Keratinocyte (primary cell): ENCODE measurements at regions not wholly inside any gene's neighbourhood (a gene's known extent, or its start where the extent isn't known, plus 50 kb on each side); places are given as distances from the start of the nearest gene placed in this dataset.

Experiments
- DNase-seq: peaks from one replicate; pipeline ENCODE4 v3.0.0-alpha.2; 2011; ENCODE audit warnings: low read depth, missing footprints, low spot score
- FAIRE-seq: peaks from 2 replicates; lab custom pipeline; 2011; peaks lifted over from hg19 to GRCh38; lab: Jason Lieb, UNC
- H2AFZ ChIP-seq: 2 replicates; pipeline ENCODE4 v1.6.0; 2012; ENCODE audit warnings: low read length, control low read depth, inconsistent platforms; ENCODE audit not compliant: control insufficient read depth
- H3K27ac ChIP-seq: 2 replicates; pipeline ENCODE4 v1.5.1; 2011; ENCODE audit warnings: low read length; ENCODE audit not compliant: control insufficient read depth, insufficient read depth
- H3K27me3 ChIP-seq: 3 replicates; pipeline ENCODE4 v1.6.0; 2011; ENCODE audit warnings: low read length; ENCODE audit not compliant: control insufficient read depth, insufficient read depth; ENCODE audit errors: extremely low read depth
- H3K36me3 ChIP-seq, 2 experiments: 2 replicates in 1 of 2; 3 replicates in 1 of 2; pipeline ENCODE4 v1.5.1; 2011; ENCODE audit warnings: low read length in 2 of 2, mild to moderate bottlenecking in 1 of 2; ENCODE audit not compliant: control insufficient read depth in 2 of 2, insufficient read depth in 2 of 2; ENCODE audit errors: extremely low read depth in 1 of 2
- H3K4me1 ChIP-seq: 3 replicates; pipeline ENCODE4 v1.5.1; 2011; ENCODE audit warnings: low read length; ENCODE audit not compliant: control insufficient read depth, insufficient read depth; ENCODE audit errors: extremely low read depth
- H3K4me2 ChIP-seq: 3 replicates; pipeline ENCODE4 v1.6.0; 2011; ENCODE audit warnings: low read depth, low read length; ENCODE audit not compliant: control insufficient read depth, insufficient read depth; ENCODE audit errors: extremely low read depth
- H3K4me3 ChIP-seq, 3 experiments: fragments of 200-600 bp in 1 of 3; sonication (generic) in 1 of 3; 2 replicates in 2 of 3; 3 replicates in 1 of 3; pipeline ENCODE4 v1.5.1; 2011 to 2016; ENCODE audit warnings: low read length in 3 of 3, mild to moderate bottlenecking in 3 of 3, control low read depth in 2 of 3, inconsistent platforms in 1 of 3, low read depth in 1 of 3, mixed read lengths in 1 of 3, mixed run types in 1 of 3, moderate library complexity in 1 of 3; ENCODE audit not compliant: control insufficient read depth in 2 of 3, insufficient read depth in 2 of 3; ENCODE audit errors: extremely low read depth in 1 of 3
- H3K79me2 ChIP-seq: 2 replicates; pipeline ENCODE4 v1.6.0; 2012; ENCODE audit warnings: low read length; ENCODE audit not compliant: control insufficient read depth, insufficient read depth
- H3K9ac ChIP-seq: 3 replicates; pipeline ENCODE4 v1.6.0; 2011; ENCODE audit warnings: low read length; ENCODE audit not compliant: control insufficient read depth, insufficient read depth; ENCODE audit errors: extremely low read depth
- H3K9me1 ChIP-seq: 3 replicates; pipeline ENCODE4 v1.6.0; 2011; ENCODE audit warnings: low read length; ENCODE audit not compliant: control insufficient read depth, insufficient read depth; ENCODE audit errors: extremely low read depth
- H3K9me3 ChIP-seq: 2 replicates; pipeline ENCODE4 v1.5.1; 2012; ENCODE audit warnings: low read depth, low read length; ENCODE audit not compliant: control insufficient read depth
- H4K20me1 ChIP-seq: 3 replicates; pipeline ENCODE4 v1.6.0; 2011; ENCODE audit warnings: low read length; ENCODE audit not compliant: control insufficient read depth, insufficient read depth; ENCODE audit errors: extremely low read depth
- CTCF ChIP-seq, 3 experiments: IDR thresholded peaks in 1 of 3; conservative IDR thresholded peaks in 1 of 3; optimal IDR thresholded peaks in 1 of 3; 2 replicates in 2 of 3; 3 replicates in 1 of 3; pipeline versions ENCODE3 to v1.5.1; 2011; ENCODE audit warnings: low read length in 3 of 3, mild to moderate bottlenecking in 3 of 3, moderate library complexity in 2 of 3, control low read depth in 1 of 3, inconsistent platforms in 1 of 3; ENCODE audit not compliant: insufficient read depth in 2 of 3; ENCODE audit errors: extremely low read depth in 1 of 3
- EZH2 ChIP-seq: IDR thresholded peaks from one replicate; pipeline ENCODE4 v1.6.1; 2012; ENCODE audit warnings: inconsistent platforms, mild to moderate bottlenecking, low read length, moderate library complexity
- dilution Hi-C: fragments of 300-500 bp; cut with MboI; formaldehyde crosslinking; loops from one replicate; pipeline ENCODE4 v1.7.0; 2020; ENCODE audit warnings: low sequenced_read_pairs; ENCODE audit not compliant: extremely low pct_ligation_motif_present

DNA sequence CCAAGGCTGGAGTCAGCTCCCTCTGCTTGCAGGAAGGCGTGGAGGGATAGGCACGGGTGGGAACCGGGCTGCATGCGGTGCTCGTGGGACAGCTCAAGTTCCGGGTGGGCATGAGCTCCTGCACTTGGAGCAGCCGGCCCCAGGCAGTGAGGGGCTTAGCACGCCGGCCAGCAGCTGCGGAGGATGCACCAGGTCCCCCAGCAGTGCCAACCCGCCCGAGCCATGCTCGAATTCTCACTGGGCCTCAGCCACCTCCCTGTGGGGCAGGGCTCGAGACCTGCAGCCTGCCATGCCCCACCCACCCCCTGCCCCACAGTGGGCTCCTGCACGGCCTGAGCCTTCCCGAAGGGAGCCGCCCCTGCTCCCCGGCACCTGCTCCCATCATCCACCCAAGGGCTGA is 1501.8 kb downstream of the AACS start:
- FAIRE-seq, result no peak
- H3K9me3 ChIP-seq, result no peaks in the 10 kb centered on the region

DNA sequence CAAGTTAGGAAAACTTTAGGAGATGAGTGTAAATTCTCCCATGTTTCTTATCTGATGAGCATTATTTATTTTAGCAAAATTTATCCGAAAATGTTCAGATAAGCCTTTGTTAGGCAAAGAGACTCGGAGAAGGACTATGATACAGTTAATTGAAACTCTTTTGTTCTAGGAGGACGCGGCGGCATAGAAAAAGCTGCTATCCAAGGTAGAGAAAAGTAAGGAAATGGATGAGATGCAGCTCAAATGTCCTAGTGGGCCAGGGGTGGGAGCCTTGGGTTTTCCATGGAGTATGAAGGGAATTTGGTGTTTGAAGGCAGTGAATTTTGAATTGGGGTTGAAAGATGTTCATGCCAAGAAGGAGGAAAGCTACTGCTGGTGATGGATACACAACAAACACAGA is 1504.5 kb downstream of the AACS start:
- Histone ChIP-seq H2AFZ (no peak overlapping the region), H3K27ac (no peak overlapping the region), H3K4me3 (no peak overlapping the region), H3K79me2 (no peaks in the 10 kb centered on the region), H3K4me1 (no peaks in the 10 kb centered on the region), H4K20me1 (no peaks in the 10 kb centered on the region), H3K36me3 (no peaks in the 10 kb centered on the region), H3K9me3 (no peaks in the 10 kb centered on the region), H3K9me1 (no peaks in the 10 kb centered on the region), H3K9ac (no peak overlapping the region), H3K27me3 (no peaks in the 10 kb centered on the region), H3K4me2 (no peak overlapping the region)
- dilution Hi-C loops, result no loop called here
- no peak for DNase-seq
- TF ChIP-seq CTCF (optimal IDR thresholded peaks at IDR 0.05 in 1 of 3, IDR thresholded peaks at IDR 0.05 in 1 of 3, conservative IDR thresholded peaks at IDR 0.05 in 1 of 3; ENCODE audit: extremely low read depth in 1 of 3, insufficient read depth in 2 of 3, low read length in 3 of 3) (no peak), EZH2 (no peak)
- FAIRE-seq, result no peak

More for the DNA sequence above, 1501.8 kb downstream of the AACS start:
- Histone ChIP-seq H3K27ac (no peak overlapping the region), H2AFZ (no peak overlapping the region), H3K4me1 (no peaks in the 10 kb centered on the region), H3K27me3 (no peaks in the 10 kb centered on the region), H3K36me3 (no peaks in the 10 kb centered on the region), H3K9me1 (no peaks in the 10 kb centered on the region), H4K20me1 (no peaks in the 10 kb centered on the region), H3K79me2 (no peaks in the 10 kb centered on the region), H3K4me3 (no peak overlapping the region), H3K9ac (no peak overlapping the region), H3K4me2 (no peak overlapping the region)
- no peak for TF ChIP-seq EZH2
- TF ChIP-seq CTCF (optimal IDR thresholded peaks at IDR 0.05 in 1 of 3, IDR thresholded peaks at IDR 0.05 in 1 of 3, conservative IDR thresholded peaks at IDR 0.05 in 1 of 3; ENCODE audit: extremely low read depth in 1 of 3, insufficient read depth in 2 of 3, low read length in 3 of 3), result no peak
- DNase-seq, result no peak
- dilution Hi-C loops, result no loop called here
